ENCODE measurements at regions not wholly inside any gene's neighbourhood (a gene's known extent, or its start where the extent isn't known, plus 50 kb on each side); places are given as distances from the start of the nearest gene placed in this dataset.

- no peak for TF ChIP-seq MAX (IDR thresholded peaks at IDR 0.05)
Measured at GRCh38 chr9:95634536-95634935, 117.8 kb upstream of the PTCH1 start (continued).

- Histone ChIP-seq H3K79me2 (ENCODE audit: insufficient read depth, low read length) (no peaks in the 10 kb centered on the region), H3K4me3 (replicated peaks in 1 of 2; ENCODE audit: low read depth in 1 of 2, low read length in 2 of 2) (no peak overlapping the region), H3K36me3 (ENCODE audit: control insufficient read depth in 1 of 2, insufficient read depth in 2 of 2, low read length in 2 of 2) (no peaks in the 10 kb centered on the region), H3K4me2 (ENCODE audit: low read length) (no peak overlapping the region), H3K9ac (ENCODE audit: low read length) (no peak overlapping the region), H3K27ac (ENCODE audit: low read depth, low read length) (no peak overlapping the region), H2AFZ (ENCODE audit: low read depth, low read length, poor library complexity, severe bottlenecking) (no peak overlapping the region), H3K9me3 (ENCODE audit: control insufficient read depth in 1 of 2, insufficient read depth in 1 of 2, low read depth in 1 of 2, low read length in 2 of 2) (no peaks in the 10 kb centered on the region), H3K4me1 (ENCODE audit: control insufficient read depth in 1 of 2, insufficient read depth in 2 of 2, low read length in 2 of 2) (no peaks in the 10 kb centered on the region), H4K20me1 (ENCODE audit: insufficient read depth) (no peaks in the 10 kb centered on the region), H3K27me3 (ENCODE audit: insufficient read depth, low read length) (no peaks in the 10 kb centered on the region; the same call in 1 of the 2 replicates), H3K9me2 (ENCODE audit: insufficient read depth) (no peaks in the 10 kb centered on the region)
- DNase-seq (ENCODE audit: low read depth, low spot score) (no peak), ATAC-seq (no peak)
- TF ChIP-seq YY1 (IDR thresholded peaks at IDR 0.05; ENCODE audit: extremely low read depth, insufficient replicate concordance, low read depth, low read length), result no peak
- intact Hi-C loops (cut with micrococcal nuclease), result no loop called here
- RAD21 ChIA-PET (ENCODE audit: low non-redundant PET in 1 of 2, low total read pairs in 2 of 2, uncharacterized antibody in 2 of 2, unreplicated experiment in 2 of 2), result no interaction called here
- no TSS peak for BruUV-seq (replicated peaks)
- POLR2A ChIA-PET, result no interaction called here
- CTCF ChIA-PET, result no interaction called here
Measured at GRCh38 chr9:95634114-95634513, 117.3 kb upstream of the PTCH1 start.

- H3K4me2 ChIP-seq (ENCODE audit: low read length), result no peak overlapping the region
- no peaks in the 10 kb centered on the region for H3K9me2 ChIP-seq (ENCODE audit: insufficient read depth)
- intact Hi-C loops (cut with micrococcal nuclease), result no loop called here
- H3K4me1 ChIP-seq (ENCODE audit: control insufficient read depth in 1 of 2, insufficient read depth in 2 of 2, low read length in 2 of 2), result no peaks in the 10 kb centered on the region
- RAD21 ChIA-PET (ENCODE audit: low non-redundant PET in 1 of 2, low total read pairs in 2 of 2, uncharacterized antibody in 2 of 2, unreplicated experiment in 2 of 2), result no interaction called here
- ATAC-seq (no peak), DNase-seq (ENCODE audit: low read depth, low spot score) (no peak)
- POLR2A ChIA-PET, result no interaction called here
- H3K79me2 ChIP-seq (ENCODE audit: insufficient read depth, low read length), result no peaks in the 10 kb centered on the region
- no peaks in the 10 kb centered on the region for H3K36me3 ChIP-seq (ENCODE audit: control insufficient read depth in 1 of 2, insufficient read depth in 2 of 2, low read length in 2 of 2)
- no peak overlapping the region for H3K27ac ChIP-seq (ENCODE audit: low read depth, low read length)
- H2AFZ ChIP-seq (ENCODE audit: low read depth, low read length, poor library complexity, severe bottlenecking), result no peak overlapping the region
- H3K4me3 ChIP-seq (replicated peaks in 1 of 2; ENCODE audit: low read depth in 1 of 2, low read length in 2 of 2), result no peak overlapping the region
- H4K20me1 ChIP-seq (ENCODE audit: insufficient read depth), result no peaks in the 10 kb centered on the region
- BruUV-seq (replicated peaks), result no TSS peak
- H3K27me3 ChIP-seq (ENCODE audit: insufficient read depth, low read length), result no peaks in the 10 kb centered on the region; the same call in 1 of the 2 replicates
- no peak for TF ChIP-seq EZH2phosphoT487 (IDR thresholded peaks at IDR 0.05; ENCODE audit: borderline replicate concordance)
- no peak for TF ChIP-seq REST (IDR thresholded peaks at IDR 0.05; ENCODE audit: low read depth)
- no peak for TF ChIP-seq POLR2A (IDR thresholded peaks at IDR 0.05; ENCODE audit: borderline replicate concordance, extremely low read depth, insufficient read depth, insufficient read length)
- TF ChIP-seq SRF (IDR thresholded peaks at IDR 0.05; ENCODE audit: low read depth), result no peak
- no peak for TF ChIP-seq ATF3 (IDR thresholded peaks at IDR 0.05)
- no peak for TF ChIP-seq SP1 (IDR thresholded peaks at IDR 0.05; ENCODE audit: low read depth)
- no peak for TF ChIP-seq CBX3 (IDR thresholded peaks at IDR 0.05; ENCODE audit: low read depth)
- TF ChIP-seq EZH2 (IDR thresholded peaks at IDR 0.05), result no peak
- no peak for TF ChIP-seq RAD21 (IDR thresholded peaks at IDR 0.05; ENCODE audit: low read depth)
- no peak for TF ChIP-seq CEBPB (IDR thresholded peaks at IDR 0.05; ENCODE audit: low read depth)
- TF ChIP-seq ZBTB33 (IDR thresholded peaks at IDR 0.05; ENCODE audit: extremely low read depth, insufficient replicate concordance, low read length), result no peak
- no peak for TF ChIP-seq MAX (IDR thresholded peaks at IDR 0.05)
- CTCF ChIA-PET, result no interaction called here
- no peaks in the 10 kb centered on the region for H3K9me3 ChIP-seq (ENCODE audit: control insufficient read depth in 1 of 2, insufficient read depth in 1 of 2, low read depth in 1 of 2, low read length in 2 of 2)
- no peak overlapping the region for H3K9ac ChIP-seq (ENCODE audit: low read length)
Measured at GRCh38 chr9:95629585-95629984, 112.8 kb upstream of the PTCH1 start.
